HEK293 (cell line): ENCODE measurements at regions not wholly inside any gene's neighbourhood (a gene's known extent, or its start where the extent isn't known, plus 50 kb on each side); places are given as distances from the start of the nearest gene placed in this dataset.

Experiments
- BCL11A ChIP-seq: fragments of 450-650 bp; formaldehyde crosslinking; IDR thresholded peaks from 2 replicates; pipeline ENCODE4 v1.5.1; 2016; ENCODE audit warnings: low read depth, missing biosample characterization, missing genetic modification characterization
- BCL6B ChIP-seq: fragments of 450-650 bp; formaldehyde crosslinking; IDR thresholded peaks from 2 replicates; pipeline ENCODE4 v1.5.1; 2017; ENCODE audit warnings: missing biosample characterization, missing genetic modification characterization
- KLF1 ChIP-seq: fragments of 450-650 bp; formaldehyde crosslinking; IDR thresholded peaks from 2 replicates; pipeline ENCODE4 v1.5.1; 2016; ENCODE audit warnings: missing biosample characterization, missing genetic modification characterization
- MZF1 ChIP-seq: fragments of 450-650 bp; formaldehyde crosslinking; IDR thresholded peaks from 2 replicates; pipeline ENCODE4 v1.5.1; 2017; ENCODE audit warnings: missing biosample characterization, missing genetic modification characterization, borderline replicate concordance
- PRDM10 ChIP-seq: fragments of 450-650 bp; formaldehyde crosslinking; IDR thresholded peaks from 2 replicates; pipeline ENCODE4 v1.5.1; 2016; ENCODE audit warnings: missing biosample characterization, missing genetic modification characterization
- PRDM6 ChIP-seq: fragments of 450-650 bp; formaldehyde crosslinking; IDR thresholded peaks from 2 replicates; pipeline ENCODE4 v1.5.1; 2017; ENCODE audit warnings: missing biosample characterization, missing genetic modification characterization
- SCRT1 ChIP-seq: fragments of 450-650 bp; formaldehyde crosslinking; IDR thresholded peaks from 2 replicates; pipeline ENCODE4 v1.5.1; 2016; ENCODE audit warnings: missing biosample characterization, missing genetic modification characterization, borderline replicate concordance
- WT1 ChIP-seq: fragments of 450-650 bp; formaldehyde crosslinking; IDR thresholded peaks from 2 replicates; pipeline ENCODE4 v1.5.1; 2016; ENCODE audit warnings: missing biosample characterization, missing genetic modification characterization
- ZBTB1 ChIP-seq: fragments of 450-650 bp; formaldehyde crosslinking; IDR thresholded peaks from 2 replicates; pipeline ENCODE4 v1.5.1; 2016; ENCODE audit warnings: missing biosample characterization, missing genetic modification characterization
- ZBTB17 ChIP-seq: fragments of 450-650 bp; formaldehyde crosslinking; IDR thresholded peaks from 2 replicates; pipeline ENCODE4 v1.5.1; 2016; ENCODE audit warnings: missing biosample characterization, missing genetic modification characterization
- ZNF140 ChIP-seq: fragments of 450-650 bp; formaldehyde crosslinking; IDR thresholded peaks from 2 replicates; pipeline ENCODE4 v1.5.1; 2016; ENCODE audit warnings: missing biosample characterization, missing genetic modification characterization
- ZNF202 ChIP-seq: fragments of 450-650 bp; formaldehyde crosslinking; IDR thresholded peaks from 2 replicates; pipeline ENCODE4 v1.5.1; 2016; ENCODE audit warnings: missing biosample characterization, missing genetic modification characterization, borderline replicate concordance
- ZNF214 ChIP-seq: fragments of 450-650 bp; formaldehyde crosslinking; IDR thresholded peaks from 2 replicates; pipeline ENCODE4 v1.5.1; 2017; ENCODE audit warnings: missing biosample characterization, mild to moderate bottlenecking, missing genetic modification characterization, borderline replicate concordance
- ZNF24 ChIP-seq: fragments of 450-650 bp; formaldehyde crosslinking; IDR thresholded peaks from 2 replicates; pipeline ENCODE4 v1.5.1; 2016; ENCODE audit warnings: missing biosample characterization, missing genetic modification characterization
- ZNF280C ChIP-seq: fragments of 450-650 bp; formaldehyde crosslinking; IDR thresholded peaks from 2 replicates; pipeline ENCODE4 v1.5.1; 2016; ENCODE audit warnings: missing biosample characterization, missing genetic modification characterization
- ZNF324 ChIP-seq: fragments of 450-650 bp; formaldehyde crosslinking; IDR thresholded peaks from 2 replicates; pipeline ENCODE4 v1.5.1; 2016; ENCODE audit warnings: missing biosample characterization, missing genetic modification characterization
- ZNF362 ChIP-seq: fragments of 450-650 bp; formaldehyde crosslinking; IDR thresholded peaks from 2 replicates; pipeline ENCODE4 v1.5.1; 2016; ENCODE audit warnings: missing biosample characterization, missing genetic modification characterization
- ZNF37A ChIP-seq: fragments of 450-650 bp; IDR thresholded peaks from 2 replicates; pipeline ENCODE4 v1.5.1; 2018; ENCODE audit warnings: missing biosample characterization, missing genetic modification characterization
- ZNF398 ChIP-seq: fragments of 450-650 bp; formaldehyde crosslinking; IDR thresholded peaks from 2 replicates; pipeline ENCODE4 v1.5.1; 2017; ENCODE audit warnings: missing biosample characterization, missing genetic modification characterization
- ZNF521 ChIP-seq: fragments of 450-650 bp; formaldehyde crosslinking; IDR thresholded peaks from 2 replicates; pipeline ENCODE4 v1.5.1; 2017; ENCODE audit warnings: missing biosample characterization, mild to moderate bottlenecking, missing genetic modification characterization
- ZNF621 ChIP-seq: fragments of 450-650 bp; formaldehyde crosslinking; IDR thresholded peaks from 2 replicates; pipeline ENCODE4 v1.5.1; 2017; ENCODE audit warnings: missing biosample characterization, missing genetic modification characterization
- ZNF654 ChIP-seq: fragments of 450-650 bp; formaldehyde crosslinking; IDR thresholded peaks from 2 replicates; pipeline ENCODE4 v1.5.1; 2016; ENCODE audit warnings: low read depth, missing biosample characterization, missing genetic modification characterization
- ZNF704 ChIP-seq: fragments of 450-650 bp; formaldehyde crosslinking; IDR thresholded peaks from 2 replicates; pipeline ENCODE4 v1.5.1; 2016; ENCODE audit warnings: missing biosample characterization, missing genetic modification characterization
- ZNF785 ChIP-seq: fragments of 450-650 bp; formaldehyde crosslinking; IDR thresholded peaks from 2 replicates; pipeline ENCODE4 v1.5.1; 2016; ENCODE audit warnings: missing biosample characterization, missing genetic modification characterization
- ZSCAN16 ChIP-seq: fragments of 450-650 bp; formaldehyde crosslinking; IDR thresholded peaks from 2 replicates; pipeline ENCODE4 v1.5.1; 2016; ENCODE audit warnings: missing biosample characterization, missing genetic modification characterization
- ZSCAN23 ChIP-seq: fragments of 450-650 bp; formaldehyde crosslinking; IDR thresholded peaks from 2 replicates; pipeline ENCODE4 v1.5.1; 2016; ENCODE audit warnings: missing biosample characterization, missing genetic modification characterization
- ZSCAN4 ChIP-seq: fragments of 450-650 bp; formaldehyde crosslinking; IDR thresholded peaks from 2 replicates; pipeline ENCODE4 v1.5.1; 2017; ENCODE audit warnings: missing biosample characterization, missing genetic modification characterization

GRCh38 chr17:33982909-33983308 is 272.2 kb upstream of the CCL2 start (continued):
- TF ChIP-seq PRDM10 (tag by site-specific recombination) (no peak), ZBTB17 (tag by site-specific recombination) (no peak), ZBTB1 (tag by site-specific recombination) (0 out of 2 replicates have a peak, but pooled peaks have one; percentile 10), ZNF324 (tag by site-specific recombination) (no peak), MZF1 (no peak), ZNF621 (no peak), ZSCAN4 (tag by site-specific recombination) (no peak), ZNF37A (tag by site-specific recombination) (no peak), ZNF785 (no peak), WT1 (tag by site-specific recombination) (peak; percentile 93), ZNF214 (no peak), ZNF654 (tag by site-specific recombination) (no peak), SCRT1 (tag by site-specific recombination) (no peak), ZNF24 (tag by site-specific recombination) (0 out of 2 replicates have a peak, but pooled peaks have one; percentile 23), ZNF140 (no peak), ZSCAN16 (tag by site-specific recombination) (no peak), ZNF704 (no peak), BCL6B (tag by site-specific recombination) (no peak), ZNF398 (no peak), ZSCAN23 (tag by site-specific recombination) (no peak), KLF1 (tag by site-specific recombination) (no peak), PRDM6 (peak; percentile 35), ZNF521 (tag by site-specific recombination) (no peak), ZNF280C (tag by site-specific recombination) (no peak), ZNF202 (tag by site-specific recombination) (no peak), ZNF362 (tag by site-specific recombination) (no peak), BCL11A (tag by site-specific recombination) (peak; percentile 77; the same call in 1 of the 2 replicates)
